Hepatocyte (in vitro differentiated cells): ENCODE measurements at regions not wholly inside any gene's neighbourhood (a gene's known extent, or its start where the extent isn't known, plus 50 kb on each side); places are given as distances from the start of the nearest gene placed in this dataset.

Experiments
- DNase-seq: peaks from one replicate; pipeline ENCODE4 v3.0.0-alpha.2; 2016; ENCODE audit warnings: low spot score
- H2AFZ ChIP-seq: fragments of 200-600 bp; sonication (generic); 2 replicates; pipeline ENCODE4 v1.6.0; 2016; ENCODE audit warnings: antibody characterized with exemption, mild to moderate bottlenecking
- H3K27ac ChIP-seq: fragments of 200-600 bp; sonication (generic); 2 replicates; pipeline ENCODE4 v1.5.1; 2016; ENCODE audit warnings: mild to moderate bottlenecking
- H3K27me3 ChIP-seq: fragments of 200-600 bp; sonication (generic); 2 replicates; pipeline ENCODE4 v1.6.1; 2016
- H3K36me3 ChIP-seq: fragments of 200-600 bp; sonication (generic); replicated peaks from 2 replicates; pipeline ENCODE4 v1.5.1; 2016; ENCODE audit warnings: low read depth; ENCODE audit not compliant: insufficient read depth
- H3K4me1 ChIP-seq: fragments of 200-600 bp; sonication (generic); 2 replicates; pipeline ENCODE4 v1.5.1; 2016; ENCODE audit warnings: mild to moderate bottlenecking, moderate library complexity; ENCODE audit not compliant: insufficient read depth
- H3K4me2 ChIP-seq: fragments of 200-600 bp; sonication (generic); 2 replicates; pipeline ENCODE4 v1.6.0; 2016
- H3K4me3 ChIP-seq: fragments of 200-600 bp; sonication (generic); 2 replicates; pipeline ENCODE4 v1.5.1; 2016; ENCODE audit warnings: mild to moderate bottlenecking
- H3K79me2 ChIP-seq: fragments of 200-600 bp; sonication (generic); 2 replicates; pipeline ENCODE4 v1.6.0; 2017; ENCODE audit warnings: mild to moderate bottlenecking
- H3K9me2 ChIP-seq: fragments of 200-600 bp; sonication (generic); replicated peaks from 2 replicates; pipeline ENCODE4 v1.6.0; 2017; ENCODE audit warnings: mild to moderate bottlenecking; ENCODE audit not compliant: insufficient read depth
- H3K9me3 ChIP-seq: fragments of 200-600 bp; sonication (generic); 2 replicates; pipeline ENCODE4 v1.5.1; 2016; ENCODE audit warnings: low read depth, mild to moderate bottlenecking
- H4K20me1 ChIP-seq: fragments of 200-600 bp; sonication (generic); 2 replicates; pipeline ENCODE4 v1.6.0; 2016; ENCODE audit warnings: mild to moderate bottlenecking; ENCODE audit not compliant: insufficient read depth, poor library complexity, severe bottlenecking
- EZH2 ChIP-seq: fragments of 200-600 bp; sonication (generic); IDR thresholded peaks from 2 replicates; pipeline ENCODE4 v1.6.1; 2016; ENCODE audit warnings: antibody characterized with exemption, mild to moderate bottlenecking, borderline replicate concordance
- EZH2phosphoT487 ChIP-seq: fragments of 200-600 bp; sonication (generic); IDR thresholded peaks from one replicate; pipeline ENCODE4 v1.6.1; 2018; ENCODE audit warnings: antibody characterized with exemption, mild to moderate bottlenecking, low read depth, moderate library complexity; ENCODE audit not compliant: unreplicated experiment, severe bottlenecking
- WGBS: methylation state at CpG from one replicate; pipeline ENCODE4 v1.1.6; 2016; ENCODE audit warnings: low lambda C conversion rate; ENCODE audit errors: missing lambda C conversion rate; 5-methylcytosine and 5-hydroxymethylcytosine counted together
- TF ChIP-seq, protein P1 (sequence below): fragments of 200-600 bp; sonication (generic); IDR thresholded peaks from 2 replicates; pipeline ENCODE4 v1.5.1; 2016; ENCODE audit warnings: antibody characterized with exemption, mild to moderate bottlenecking; ENCODE audit not compliant: poor library complexity

DNA sequence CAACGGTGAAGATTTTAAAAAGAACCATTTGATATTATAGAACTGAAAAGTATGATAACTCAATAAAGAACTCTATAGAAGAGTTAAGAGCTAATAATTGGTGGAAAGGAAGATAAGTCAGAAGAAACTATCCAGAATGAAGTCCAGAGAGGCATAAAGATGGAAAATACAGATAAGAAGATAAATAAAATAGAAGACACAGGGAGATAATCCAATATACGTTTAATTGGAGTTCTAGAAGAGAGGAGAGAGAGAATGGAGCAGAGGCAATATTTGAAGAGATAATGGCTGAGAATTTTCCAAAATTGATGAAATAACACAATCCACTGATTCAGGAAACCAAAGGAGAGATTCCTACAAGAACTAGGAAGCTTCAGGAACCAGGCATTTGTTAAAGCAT lies 49.8 kb upstream of the EPHB3 start:
- H3K9me3 ChIP-seq, result no peaks in the 10 kb centered on the region
- no peak overlapping the region for H3K27ac ChIP-seq
- no peak overlapping the region for H3K4me3 ChIP-seq
- no peaks in the 10 kb centered on the region for H3K36me3 ChIP-seq
- H3K4me2 ChIP-seq, result no peak overlapping the region
- 91% methylated on average over 2 of the region's 2 CpGs for WGBS
- DNase-seq, result no peak
- H3K27me3 ChIP-seq, result peaks cover 58% of the 10 kb centered on the region
- H3K79me2 ChIP-seq, result no peaks in the 10 kb centered on the region
- H2AFZ ChIP-seq, result no peak overlapping the region
- no peaks in the 10 kb centered on the region for H4K20me1 ChIP-seq
- TF ChIP-seq EZH2, result no peak
- TF ChIP-seq, protein P1, sequence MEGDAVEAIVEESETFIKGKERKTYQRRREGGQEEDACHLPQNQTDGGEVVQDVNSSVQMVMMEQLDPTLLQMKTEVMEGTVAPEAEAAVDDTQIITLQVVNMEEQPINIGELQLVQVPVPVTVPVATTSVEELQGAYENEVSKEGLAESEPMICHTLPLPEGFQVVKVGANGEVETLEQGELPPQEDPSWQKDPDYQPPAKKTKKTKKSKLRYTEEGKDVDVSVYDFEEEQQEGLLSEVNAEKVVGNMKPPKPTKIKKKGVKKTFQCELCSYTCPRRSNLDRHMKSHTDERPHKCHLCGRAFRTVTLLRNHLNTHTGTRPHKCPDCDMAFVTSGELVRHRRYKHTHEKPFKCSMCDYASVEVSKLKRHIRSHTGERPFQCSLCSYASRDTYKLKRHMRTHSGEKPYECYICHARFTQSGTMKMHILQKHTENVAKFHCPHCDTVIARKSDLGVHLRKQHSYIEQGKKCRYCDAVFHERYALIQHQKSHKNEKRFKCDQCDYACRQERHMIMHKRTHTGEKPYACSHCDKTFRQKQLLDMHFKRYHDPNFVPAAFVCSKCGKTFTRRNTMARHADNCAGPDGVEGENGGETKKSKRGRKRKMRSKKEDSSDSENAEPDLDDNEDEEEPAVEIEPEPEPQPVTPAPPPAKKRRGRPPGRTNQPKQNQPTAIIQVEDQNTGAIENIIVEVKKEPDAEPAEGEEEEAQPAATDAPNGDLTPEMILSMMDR, result no peak
- TF ChIP-seq EZH2phosphoT487, result no peak
- no peaks in the 10 kb centered on the region for H3K9me2 ChIP-seq
- no peaks in the 10 kb centered on the region for H3K4me1 ChIP-seq
